Testis (tissue), 2 donors: ENCODE measurements at regions not wholly inside any gene's neighbourhood (a gene's known extent, or its start where the extent isn't known, plus 50 kb on each side); places are given as distances from the start of the nearest gene placed in this dataset.

Experiments
- DNase-seq: peaks from one replicate; pipeline ENCODE4 v3.0.0-alpha.2; 2019
- H3K27ac ChIP-seq, 2 donors: fragments of 200-600 bp; sonication (generic); one replicate each; pipeline ENCODE4 v1.5.1; 2019
- H3K27me3 ChIP-seq: fragments of 200-600 bp; sonication (generic); one replicate; pipeline ENCODE4 v1.5.1; 2019
- H3K36me3 ChIP-seq: fragments of 200-600 bp; sonication (generic); one replicate; pipeline ENCODE4 v1.5.1; 2017; ENCODE audit warnings: low read depth; ENCODE audit errors: missing control alignments
- H3K4me1 ChIP-seq: fragments of 200-600 bp; sonication (generic); one replicate; pipeline ENCODE4 v1.5.1; 2019
- H3K4me3 ChIP-seq, 2 donors: fragments of 200-600 bp; sonication (generic); one replicate each; pipeline ENCODE4 v1.5.1; 2017 to 2019
- H3K9me3 ChIP-seq: fragments of 200-600 bp; sonication (generic); one replicate; pipeline ENCODE4 v1.5.1; 2017
- POLR2A ChIP-seq: fragments of 450-650 bp; IDR thresholded peaks from one replicate; pipeline ENCODE4 v1.6.1; 2017; ENCODE audit warnings: antibody characterized with exemption, mild to moderate bottlenecking, moderate library complexity
- WGBS, 2 donors: methylation state at CpG; one replicate each; pipeline ENCODE4 v1.1.5; 2018; 5-methylcytosine and 5-hydroxymethylcytosine counted together
- intact Hi-C: fragments of 100-400 bp; cut with DNase I; formaldehyde crosslinking; loops from one replicate; pipeline ENCODE4 v1.15.1; 2023; ENCODE audit warnings: low total_unique reads
- TF ChIP-seq, protein P1 (sequence below), 3 experiments: fragments of 450-650 bp in 2 of 3; fragments of 200-600 bp in 1 of 3; sonication (generic) in 1 of 3; IDR thresholded peaks; one replicate each; pipeline ENCODE4 v1.5.1; 2016 to 2019; ENCODE audit warnings: antibody characterized with exemption in 3 of 3, mild to moderate bottlenecking in 2 of 3, moderate library complexity in 1 of 3

DNA sequence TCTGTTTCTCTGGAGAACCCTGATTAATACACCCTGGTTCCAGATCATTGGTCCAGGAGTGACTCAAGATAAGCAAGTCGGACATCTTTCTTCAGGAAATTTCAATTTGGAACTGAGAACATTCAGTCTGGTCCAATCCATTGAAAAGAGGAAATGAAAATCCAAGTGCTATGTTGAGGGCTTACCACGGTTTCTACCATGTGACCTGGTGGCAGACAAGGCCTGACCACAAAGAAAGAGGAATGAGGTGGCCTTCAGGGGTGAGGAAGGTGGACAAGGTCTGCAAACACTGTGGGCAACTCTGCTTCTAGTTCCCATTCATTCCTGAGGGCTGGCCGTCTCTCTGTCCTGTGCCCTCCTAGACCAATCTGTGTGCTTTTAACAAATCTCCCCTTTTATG, 149.2 kb upstream of the GHITM start:
- TF ChIP-seq POLR2A: no peak
- TF ChIP-seq, protein P1, sequence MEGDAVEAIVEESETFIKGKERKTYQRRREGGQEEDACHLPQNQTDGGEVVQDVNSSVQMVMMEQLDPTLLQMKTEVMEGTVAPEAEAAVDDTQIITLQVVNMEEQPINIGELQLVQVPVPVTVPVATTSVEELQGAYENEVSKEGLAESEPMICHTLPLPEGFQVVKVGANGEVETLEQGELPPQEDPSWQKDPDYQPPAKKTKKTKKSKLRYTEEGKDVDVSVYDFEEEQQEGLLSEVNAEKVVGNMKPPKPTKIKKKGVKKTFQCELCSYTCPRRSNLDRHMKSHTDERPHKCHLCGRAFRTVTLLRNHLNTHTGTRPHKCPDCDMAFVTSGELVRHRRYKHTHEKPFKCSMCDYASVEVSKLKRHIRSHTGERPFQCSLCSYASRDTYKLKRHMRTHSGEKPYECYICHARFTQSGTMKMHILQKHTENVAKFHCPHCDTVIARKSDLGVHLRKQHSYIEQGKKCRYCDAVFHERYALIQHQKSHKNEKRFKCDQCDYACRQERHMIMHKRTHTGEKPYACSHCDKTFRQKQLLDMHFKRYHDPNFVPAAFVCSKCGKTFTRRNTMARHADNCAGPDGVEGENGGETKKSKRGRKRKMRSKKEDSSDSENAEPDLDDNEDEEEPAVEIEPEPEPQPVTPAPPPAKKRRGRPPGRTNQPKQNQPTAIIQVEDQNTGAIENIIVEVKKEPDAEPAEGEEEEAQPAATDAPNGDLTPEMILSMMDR (IDR thresholded peaks at IDR 0.05): no peak
- intact Hi-C loops: no loop called here
- no peak for DNase-seq
- H3K4me3 ChIP-seq: no peak overlapping the region
- H3K36me3 ChIP-seq: no peaks in the 10 kb centered on the region
- H3K27ac ChIP-seq: no peak overlapping the region
- no peaks in the 10 kb centered on the region for H3K9me3 ChIP-seq
- no peaks in the 10 kb centered on the region for H3K27me3 ChIP-seq
- H3K4me1 ChIP-seq: no peaks in the 10 kb centered on the region
- 83 to 91% methylated on average over 3 of the region's 3 CpGs for WGBS, 2 donors

DNA sequence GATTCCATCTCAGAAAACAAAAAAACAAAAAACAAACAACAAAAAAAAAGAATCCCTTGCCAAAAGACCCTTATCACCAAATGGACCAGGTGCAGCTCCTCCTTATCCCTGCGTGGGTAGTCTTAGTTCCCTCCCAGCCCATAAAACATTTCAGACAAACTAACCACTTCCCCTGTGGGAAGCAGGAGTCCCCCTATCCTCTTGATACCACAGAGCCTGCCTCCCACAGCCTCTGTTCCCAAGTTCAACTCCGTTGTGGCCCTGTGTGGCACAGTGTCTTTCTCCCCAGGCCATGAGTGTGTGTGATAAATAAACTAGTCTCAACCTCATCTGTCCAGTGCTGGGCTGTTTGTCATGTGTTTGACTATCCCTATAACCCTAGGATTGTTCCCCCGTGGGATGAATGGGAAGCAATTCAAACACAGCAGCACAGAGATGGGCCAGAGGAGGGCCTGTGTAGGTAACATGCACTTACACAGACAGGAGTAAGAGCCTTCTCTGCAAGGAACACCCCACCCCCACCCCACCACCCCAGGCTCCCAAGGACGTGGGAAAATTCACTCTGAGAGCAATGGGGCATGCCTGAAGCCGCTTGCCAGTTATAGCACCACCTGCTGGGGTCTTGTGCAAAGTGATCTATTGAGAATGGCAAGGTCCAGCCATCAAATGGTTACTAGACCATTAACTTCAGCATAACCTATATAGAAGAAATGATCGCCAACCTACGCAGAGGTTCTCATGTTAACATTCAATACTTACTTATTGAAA, 147.1 kb upstream of the GHITM start:
- intact Hi-C loops: no loop called here
- Histone ChIP-seq H3K27me3 (no peaks in the 10 kb centered on the region), H3K4me3 (no peak overlapping the region), H3K9me3 (no peaks in the 10 kb centered on the region), H3K4me1 (no peaks in the 10 kb centered on the region), H3K36me3 (no peaks in the 10 kb centered on the region), H3K27ac (no peak overlapping the region)
- TF ChIP-seq POLR2A: no peak
- TF ChIP-seq, protein P1 (IDR thresholded peaks at IDR 0.05): no peak
- 71 to 72% methylated on average over 7 of the region's 7 CpGs for WGBS, 2 donors
- DNase-seq: peak; percentile 53

- WGBS, 2 donors: 93% methylated on average over 3 of the region's 3 CpGs
- Histone ChIP-seq H3K4me3 (no peak overlapping the region), H3K9me3 (no peaks in the 10 kb centered on the region), H3K36me3 (no peaks in the 10 kb centered on the region), H3K27me3 (no peaks in the 10 kb centered on the region), H3K4me1 (no peaks in the 10 kb centered on the region), H3K27ac (no peak overlapping the region)
- intact Hi-C loops: no loop called here
- no peak for DNase-seq
- TF ChIP-seq, protein P1 (IDR thresholded peaks at IDR 0.05): no peak
- no peak for TF ChIP-seq POLR2A
Observed at GRCh38 chr10:83994325-83994724, 145.0 kb upstream of the GHITM start.

GRCh38 chr10:83995738-83996331, 143.5 kb upstream of the GHITM start:
- H3K9me3 ChIP-seq: no peaks in the 10 kb centered on the region
- TF ChIP-seq POLR2A: no peak
- TF ChIP-seq, protein P1 (IDR thresholded peaks at IDR 0.05): no peak

DNA sequence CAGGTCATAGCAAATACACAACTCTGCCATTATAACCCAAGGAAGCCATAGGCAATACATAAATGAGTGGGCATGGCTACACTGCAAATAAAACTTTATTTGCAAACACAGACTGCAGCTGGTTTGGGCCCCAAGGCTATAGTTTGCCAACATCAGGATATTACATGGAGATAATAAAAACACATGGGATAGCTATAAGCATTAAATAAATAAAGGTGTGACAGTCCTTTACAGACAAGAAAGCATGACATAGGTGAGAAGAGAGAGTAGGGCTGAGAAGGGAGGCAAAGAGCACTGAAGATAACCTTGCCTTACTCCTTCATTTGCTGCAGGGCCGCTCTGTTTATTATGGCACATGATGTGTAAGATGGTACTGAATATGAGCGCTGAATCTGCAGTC, 135.1 kb upstream of the GHITM start:
- intact Hi-C loops: no loop called here
- H3K27me3 ChIP-seq: no peaks in the 10 kb centered on the region
- no peaks in the 10 kb centered on the region for H3K9me3 ChIP-seq
- H3K4me1 ChIP-seq: no peaks in the 10 kb centered on the region
- no peak overlapping the region for H3K4me3 ChIP-seq
- no peak for DNase-seq
- H3K27ac ChIP-seq: no peak overlapping the region
- H3K36me3 ChIP-seq: no peaks in the 10 kb centered on the region
- 91 to 93% methylated on average over 2 of the region's 2 CpGs for WGBS, 2 donors
- TF ChIP-seq, protein P1 (IDR thresholded peaks at IDR 0.05): no peak
- TF ChIP-seq POLR2A: no peak

More at GRCh38 chr10:83995738-83996331, 143.5 kb upstream of the GHITM start:
- no peaks in the 10 kb centered on the region for H3K27me3 ChIP-seq
- intact Hi-C loops: no loop called here
- no peaks in the 10 kb centered on the region for H3K36me3 ChIP-seq
- H3K27ac ChIP-seq: no peak overlapping the region
- H3K4me1 ChIP-seq: no peaks in the 10 kb centered on the region
- 67 to 77% methylated on average over 4 of the region's 4 CpGs for whole genome bisulfite sequencing, 2 donors
- no peak overlapping the region for H3K4me3 ChIP-seq
- DNase-seq: no peak
